NB4 (cell line): ENCODE measurements at regions not wholly inside any gene's neighbourhood (a gene's known extent, or its start where the extent isn't known, plus 50 kb on each side); places are given as distances from the start of the nearest gene placed in this dataset.

Experiments used
- DNase-seq: peaks from one replicate; pipeline ENCODE4 v3.0.0; 2010; ENCODE audit warnings: low read depth
- H3K4me3 ChIP-seq: one replicate; pipeline ENCODE4 v1.5.1; 2011; ENCODE audit warnings: mild to moderate bottlenecking, low read depth, low read length, moderate library complexity
- MYC ChIP-seq: IDR thresholded peaks from 2 replicates; pipeline ENCODE4 v1.6.1; 2011; ENCODE audit warnings: low read depth, low read length
- POLR2A ChIP-seq: IDR thresholded peaks from 2 replicates; pipeline ENCODE4 v1.6.1; 2011; ENCODE audit warnings: mild to moderate bottlenecking; ENCODE audit not compliant: insufficient read length; ENCODE audit errors: extremely low read depth
- TF ChIP-seq, protein P1 (sequence below): IDR thresholded peaks from 2 replicates; pipeline ENCODE4 v1.6.1; 2011; ENCODE audit warnings: low read depth, low read length
- TF ChIP-seq, protein P2 (sequence below): IDR thresholded peaks from one replicate; pipeline ENCODE4 v1.5.1; 2012; ENCODE audit warnings: low read depth, low read length

DNA sequence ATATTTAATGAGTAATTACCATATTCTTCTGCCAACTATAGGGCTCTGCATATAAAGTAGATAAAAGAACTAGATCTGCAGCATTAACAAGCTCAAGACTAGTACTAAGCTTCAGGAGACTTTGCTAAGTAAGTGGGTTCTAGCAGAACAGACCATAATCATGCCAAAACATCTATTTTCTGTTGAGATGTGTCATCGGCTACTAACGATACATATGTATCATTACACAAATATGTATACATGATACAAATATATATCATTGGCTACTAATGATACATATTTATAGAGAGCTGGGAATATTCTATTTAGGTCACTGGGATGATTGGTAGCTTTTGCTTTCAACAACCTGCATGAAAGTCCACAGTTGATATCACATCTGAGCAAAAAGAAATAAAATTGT, 185.8 kb upstream of the DCBLD2 start:
- no peak for TF ChIP-seq MYC
- TF ChIP-seq, protein P1, sequence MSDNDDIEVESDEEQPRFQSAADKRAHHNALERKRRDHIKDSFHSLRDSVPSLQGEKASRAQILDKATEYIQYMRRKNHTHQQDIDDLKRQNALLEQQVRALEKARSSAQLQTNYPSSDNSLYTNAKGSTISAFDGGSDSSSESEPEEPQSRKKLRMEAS = no peak
- TF ChIP-seq POLR2A = no peak
- TF ChIP-seq, protein P2, sequence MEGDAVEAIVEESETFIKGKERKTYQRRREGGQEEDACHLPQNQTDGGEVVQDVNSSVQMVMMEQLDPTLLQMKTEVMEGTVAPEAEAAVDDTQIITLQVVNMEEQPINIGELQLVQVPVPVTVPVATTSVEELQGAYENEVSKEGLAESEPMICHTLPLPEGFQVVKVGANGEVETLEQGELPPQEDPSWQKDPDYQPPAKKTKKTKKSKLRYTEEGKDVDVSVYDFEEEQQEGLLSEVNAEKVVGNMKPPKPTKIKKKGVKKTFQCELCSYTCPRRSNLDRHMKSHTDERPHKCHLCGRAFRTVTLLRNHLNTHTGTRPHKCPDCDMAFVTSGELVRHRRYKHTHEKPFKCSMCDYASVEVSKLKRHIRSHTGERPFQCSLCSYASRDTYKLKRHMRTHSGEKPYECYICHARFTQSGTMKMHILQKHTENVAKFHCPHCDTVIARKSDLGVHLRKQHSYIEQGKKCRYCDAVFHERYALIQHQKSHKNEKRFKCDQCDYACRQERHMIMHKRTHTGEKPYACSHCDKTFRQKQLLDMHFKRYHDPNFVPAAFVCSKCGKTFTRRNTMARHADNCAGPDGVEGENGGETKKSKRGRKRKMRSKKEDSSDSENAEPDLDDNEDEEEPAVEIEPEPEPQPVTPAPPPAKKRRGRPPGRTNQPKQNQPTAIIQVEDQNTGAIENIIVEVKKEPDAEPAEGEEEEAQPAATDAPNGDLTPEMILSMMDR = no peak
- no peak for DNase-seq
- H3K4me3 ChIP-seq = no peak overlapping the region

- TF ChIP-seq, protein P1 = no peak
- TF ChIP-seq POLR2A (no peak), MYC (no peak)
- TF ChIP-seq, protein P2 = no peak
- DNase-seq = no peak
Observed at GRCh38 chr3:99084826-99085225, 183.3 kb upstream of the DCBLD2 start.

DNA sequence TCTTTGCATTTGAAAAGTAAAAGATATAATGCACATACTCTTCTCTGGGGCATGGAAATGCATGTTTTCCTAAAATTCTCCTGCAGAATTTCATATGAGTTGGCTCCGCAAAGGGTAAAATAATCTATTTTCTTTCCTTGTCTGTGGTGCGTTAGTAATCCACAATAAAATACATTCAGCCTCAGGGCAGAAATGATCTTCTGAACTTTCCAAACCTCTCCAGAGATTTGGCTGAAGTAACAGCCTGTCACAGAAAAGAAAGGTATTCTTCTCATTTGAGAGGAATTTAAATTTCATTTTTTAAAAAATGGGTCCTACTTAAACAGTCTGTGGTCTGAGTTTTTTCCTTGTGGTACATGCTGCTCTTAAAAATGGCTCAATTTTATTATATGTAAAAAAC, 182.7 kb upstream of the DCBLD2 start:
- TF ChIP-seq, protein P1 = no peak
- TF ChIP-seq, protein P2 = no peak
- no peak for DNase-seq
- H3K4me3 ChIP-seq = no peak overlapping the region

More at GRCh38 chr3:99084826-99085225, 183.3 kb upstream of the DCBLD2 start:
- H3K4me3 ChIP-seq = no peak overlapping the region

- no peak overlapping the region for H3K4me3 ChIP-seq
- TF ChIP-seq POLR2A (no peak), MYC (no peak)
- TF ChIP-seq, protein P2 = no peak
- TF ChIP-seq, protein P1 = no peak
- no peak for DNase-seq
Observed at GRCh38 chr3:99071096-99071495, 169.6 kb upstream of the DCBLD2 start.

GRCh38 chr3:99069973-99070372, 168.5 kb upstream of the DCBLD2 start:
- DNase-seq = no peak
- no peak overlapping the region for H3K4me3 ChIP-seq
- TF ChIP-seq, protein P1 = no peak
- no peak for TF ChIP-seq POLR2A
- TF ChIP-seq MYC = no peak
- TF ChIP-seq, protein P2 = no peak

DNA sequence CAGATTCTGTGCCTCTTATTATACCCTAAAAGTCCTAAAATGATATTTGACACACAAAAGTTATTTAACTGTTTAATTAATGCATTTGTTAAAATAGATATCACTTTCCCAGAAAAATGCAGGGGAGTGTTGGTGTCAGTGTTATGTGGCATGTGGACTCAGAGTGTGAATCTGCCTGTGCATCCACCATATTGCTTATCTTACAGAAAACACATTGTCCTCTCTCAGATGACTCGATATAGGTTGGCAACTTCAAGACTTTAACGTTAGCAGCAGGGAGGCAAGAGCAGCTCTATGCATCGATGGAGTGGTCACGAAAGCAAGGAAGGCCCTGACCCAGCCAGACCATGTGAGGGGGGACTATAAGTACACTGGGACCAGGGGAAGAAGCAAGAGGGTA, 165.4 kb upstream of the DCBLD2 start:
- TF ChIP-seq POLR2A = no peak
- TF ChIP-seq, protein P1 = no peak
- TF ChIP-seq, protein P2 = no peak
- no peak for TF ChIP-seq MYC
- H3K4me3 ChIP-seq = no peak overlapping the region
- DNase-seq = no peak
